GM18951 (cell line): ENCODE measurements at regions not wholly inside any gene's neighbourhood (a gene's known extent, or its start where the extent isn't known, plus 50 kb on each side); places are given as distances from the start of the nearest gene placed in this dataset.

Experiments used
- POLR2A ChIP-seq: IDR thresholded peaks from 4 replicates; pipeline ENCODE4 v1.6.1; 2011; ENCODE audit warnings: mild to moderate bottlenecking; ENCODE audit not compliant: insufficient read length, insufficient read depth; ENCODE audit errors: extremely low read depth
- in situ Hi-C: fragments of 300-500 bp; cut with MboI; formaldehyde crosslinking; loops from one replicate; pipeline ENCODE4 v1.12.0; 2022; ENCODE audit warnings: low sequenced_read_pairs, mixed read lengths, inconsistent platforms; ENCODE audit not compliant: unreplicated experiment

DNA sequence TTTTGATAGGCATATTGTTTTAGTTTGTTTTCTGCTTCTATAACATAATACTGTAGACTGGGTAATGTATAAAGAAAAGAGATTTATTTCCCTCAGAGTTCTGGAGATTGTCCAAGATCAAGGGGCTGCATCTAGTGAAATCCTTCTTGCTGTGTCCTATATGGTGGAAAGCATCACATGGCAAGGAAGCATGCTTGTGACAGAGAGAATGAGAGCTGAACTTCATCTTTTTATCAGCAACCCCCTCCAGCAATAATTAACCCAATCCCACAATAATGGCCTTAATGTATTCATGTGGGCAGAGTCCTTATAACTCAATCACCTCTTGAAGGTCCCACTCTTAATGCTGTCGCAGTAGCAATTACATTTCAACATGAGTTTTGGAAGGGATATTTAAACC lies 141.4 kb downstream of the CENPW start:
- in situ Hi-C loops = no loop called here
- no peak for TF ChIP-seq POLR2A

- TF ChIP-seq POLR2A = no peak
- in situ Hi-C loops = no loop called here
These were observed 164.9 kb downstream of the CENPW start for GRCh38 chr6:126504792-126505191.

DNA sequence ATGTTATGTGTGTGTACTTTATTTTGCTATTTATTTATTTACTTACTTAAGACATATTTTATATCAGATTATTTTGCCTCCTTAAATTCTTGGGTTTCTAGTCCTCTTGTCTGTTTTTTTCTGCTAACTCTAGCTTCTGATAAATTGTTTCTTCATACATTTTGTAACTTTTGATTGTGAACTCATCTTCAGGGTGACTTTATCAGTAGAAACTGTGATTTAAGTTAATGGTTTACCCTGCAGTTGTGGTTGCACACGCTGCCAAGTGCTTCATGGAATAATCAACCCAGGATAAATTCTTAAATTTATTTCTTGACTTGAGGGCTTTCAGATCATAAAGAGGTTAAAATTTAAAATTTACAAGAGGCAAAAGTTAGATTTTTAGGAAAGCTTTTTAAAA lies 173.3 kb downstream of the CENPW start:
- TF ChIP-seq POLR2A = no peak
- in situ Hi-C loops = no loop called here

DNA sequence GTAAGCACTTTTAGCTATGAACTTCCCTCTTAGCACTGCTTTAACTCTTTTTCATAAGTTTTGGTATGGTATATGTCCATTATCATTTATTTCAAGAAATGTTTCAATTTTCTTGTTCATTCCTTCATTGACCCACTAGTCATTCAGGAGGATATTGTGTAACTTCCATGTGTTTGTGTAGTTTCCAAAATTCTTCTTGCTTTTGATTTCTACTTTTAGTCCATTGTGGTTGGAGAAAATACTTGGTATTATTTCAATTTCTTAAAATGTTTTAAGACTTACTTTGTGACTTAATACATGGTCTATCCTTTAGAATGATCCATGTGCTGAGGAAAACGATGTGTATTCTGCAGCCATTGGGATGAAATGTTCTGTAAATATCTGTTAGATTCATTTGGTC lies 176.5 kb downstream of the CENPW start:
- no peak for TF ChIP-seq POLR2A
- in situ Hi-C loops = no loop called here

DNA sequence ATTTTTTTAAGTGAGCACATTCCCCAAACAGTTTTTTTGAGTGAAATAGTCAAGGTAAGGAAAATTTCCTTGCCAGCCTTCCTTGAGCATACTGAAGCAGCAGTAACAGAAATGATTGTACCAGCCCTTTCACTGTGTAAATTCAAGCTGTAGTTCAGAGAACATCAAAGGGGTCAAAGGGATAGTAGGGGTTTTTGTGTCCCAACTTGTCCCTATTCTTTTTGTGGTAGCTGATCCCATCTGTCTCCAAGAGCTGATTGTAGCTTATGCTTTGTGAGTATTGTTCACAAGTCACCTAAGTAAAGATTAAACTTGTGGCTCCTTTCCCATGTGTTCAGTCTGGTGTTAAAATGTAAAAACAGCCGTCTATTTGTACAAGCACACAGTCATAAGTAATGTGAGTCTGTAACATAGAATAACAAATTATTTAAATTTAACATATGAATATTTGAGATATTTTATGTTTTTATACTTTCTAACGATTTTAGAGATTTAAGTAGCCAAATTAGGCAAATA lies 185.0 kb downstream of the CENPW start:
- no peak for TF ChIP-seq POLR2A

GRCh38 chr6:126526547-126526946 lies 186.6 kb downstream of the CENPW start:
- in situ Hi-C loops = no loop called here
- no peak for TF ChIP-seq POLR2A

More for the DNA sequence above, 185.0 kb downstream of the CENPW start:
- in situ Hi-C loops = no loop called here

- in situ Hi-C loops = no loop called here
These were observed 187.2 kb downstream of the CENPW start for GRCh38 chr6:126526996-126527606.

GRCh38 chr6:126529637-126530362 lies 189.9 kb downstream of the CENPW start:
- in situ Hi-C loops = no loop called here
- TF ChIP-seq POLR2A = no peak

More at GRCh38 chr6:126526996-126527606, 187.2 kb downstream of the CENPW start:
- TF ChIP-seq POLR2A = no peak

DNA sequence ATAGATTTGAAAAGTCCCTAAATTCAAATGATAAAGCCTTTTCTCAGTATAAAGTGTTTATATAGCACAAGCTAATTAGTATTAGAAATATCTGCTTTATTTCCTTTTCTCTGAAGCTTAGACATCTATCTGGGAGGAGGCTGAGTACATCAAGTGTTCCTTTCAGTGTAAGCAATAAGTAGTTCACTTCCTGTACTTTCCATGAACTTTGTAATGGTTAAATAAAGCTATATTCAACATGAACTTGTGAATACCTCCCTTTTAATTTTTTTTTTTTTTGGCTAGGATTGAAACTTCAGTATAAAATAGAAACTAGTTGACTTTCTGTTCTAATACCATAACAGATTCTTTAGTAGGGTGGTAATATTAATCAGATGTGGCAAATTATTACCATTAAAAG lies 190.9 kb downstream of the CENPW start:
- TF ChIP-seq POLR2A = no peak
- in situ Hi-C loops = no loop called here

DNA sequence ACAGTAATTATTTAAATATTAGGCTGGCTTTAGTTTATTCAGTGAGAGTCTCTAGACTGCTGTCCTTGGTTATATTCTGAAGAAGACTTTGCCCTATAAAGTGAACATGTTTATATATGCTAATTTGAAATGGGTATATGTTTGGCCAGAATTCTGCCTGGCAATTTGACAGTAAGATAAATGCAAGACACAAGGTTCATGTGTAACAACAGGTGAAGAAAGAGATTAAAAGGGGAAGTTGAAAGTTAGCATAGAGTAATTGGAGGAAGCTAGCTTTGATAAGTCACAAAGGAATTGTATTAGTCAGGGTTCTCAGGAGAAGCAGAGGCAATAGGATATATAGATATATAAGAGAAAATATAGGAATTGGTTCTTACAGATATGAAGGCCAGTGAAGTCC lies 191.4 kb downstream of the CENPW start:
- in situ Hi-C loops = no loop called here
- TF ChIP-seq POLR2A = no peak

DNA sequence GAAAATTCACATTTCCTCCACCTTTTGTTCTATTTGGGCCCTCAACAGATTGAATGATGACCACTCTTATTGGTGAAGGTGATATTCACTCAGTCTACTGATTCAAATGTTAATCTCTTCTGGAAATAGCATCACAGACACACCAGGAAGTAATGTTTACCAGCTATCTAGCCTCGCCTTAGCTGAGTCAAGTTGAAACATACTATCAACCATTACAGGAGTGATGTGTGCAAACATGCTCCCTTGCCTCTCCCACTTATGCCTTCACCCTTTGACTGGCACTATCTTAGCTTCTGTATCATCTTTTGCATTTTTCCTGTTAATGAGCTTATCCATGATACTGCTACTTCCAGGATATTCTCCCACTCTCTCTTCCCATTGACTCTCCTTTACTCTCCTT lies 191.9 kb downstream of the CENPW start:
- TF ChIP-seq POLR2A = no peak
- in situ Hi-C loops = no loop called here

GRCh38 chr6:126534401-126534800 lies 194.5 kb downstream of the CENPW start:
- in situ Hi-C loops = no loop called here
- TF ChIP-seq POLR2A = no peak

GRCh38 chr6:126535138-126535537 lies 195.2 kb downstream of the CENPW start:
- in situ Hi-C loops = no loop called here
- no peak for TF ChIP-seq POLR2A

DNA sequence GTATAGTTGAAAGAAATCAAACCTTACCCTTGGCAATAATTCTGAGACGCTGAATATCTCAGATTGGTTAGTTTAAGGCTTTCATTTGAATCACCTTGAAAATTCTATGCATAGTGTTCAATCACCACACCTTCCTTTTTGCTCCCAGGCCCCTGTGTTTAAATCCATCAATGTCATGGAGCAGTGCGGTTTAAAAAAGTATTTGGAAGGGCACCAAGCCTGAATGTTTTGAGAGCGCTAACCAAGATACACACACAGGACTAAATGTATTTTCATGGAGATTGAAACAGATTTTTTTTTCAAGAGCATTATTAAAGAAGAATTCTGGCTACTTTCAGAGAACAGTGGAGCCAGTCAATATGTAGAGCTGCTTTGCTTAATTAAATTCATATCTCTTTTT lies 195.7 kb downstream of the CENPW start:
- TF ChIP-seq POLR2A = no peak
- in situ Hi-C loops = no loop called here
